ENCODE measurements at regions not wholly inside any gene's neighbourhood (a gene's known extent, or its start where the extent isn't known, plus 50 kb on each side); places are given as distances from the start of the nearest gene placed in this dataset.

GRCh38 chr9:87039809-87040392 lies 92.6 kb upstream of the GAS1 start:
- no peak overlapping the region for H3K4me2 ChIP-seq (ENCODE audit: insufficient read depth, insufficient read length, low read length)
- H3K27ac ChIP-seq (ENCODE audit: insufficient read length, low read depth, low read length), result no peak overlapping the region
- no peak for TF ChIP-seq CTCF (conservative IDR thresholded peaks at IDR 0.05)

More at GRCh38 chr9:87039809-87040392, 92.6 kb upstream of the GAS1 start:
- Histone ChIP-seq H2BK20ac (ENCODE audit: low read depth, low read length, poor library complexity, severe bottlenecking) (no peak overlapping the region), H3K18ac (ENCODE audit: insufficient read length, low read depth, low read length) (no peak overlapping the region), H2BK5ac (ENCODE audit: insufficient read length, low read length) (no peak overlapping the region), H4K20me1 (ENCODE audit: control insufficient read depth, insufficient read depth, insufficient read length) (no peaks in the 10 kb centered on the region), H3K9me3 (ENCODE audit: control insufficient read depth, low read depth, low read length) (no peaks in the 10 kb centered on the region), H4K91ac (ENCODE audit: insufficient read length, low read depth, low read length) (no peak overlapping the region), H3K27me3 (ENCODE audit: insufficient read depth, low read length) (no peaks in the 10 kb centered on the region), H4K8ac (replicated peaks; ENCODE audit: insufficient read length, low read depth, low read length) (no peak overlapping the region), H4K5ac (ENCODE audit: insufficient read length, low read depth, low read length) (no peak overlapping the region), H2AK5ac (ENCODE audit: insufficient read length, low read length) (no peak overlapping the region), H3K4ac (ENCODE audit: low read depth, low read length) (no peak overlapping the region), H3T11ph (ENCODE audit: low read length) (no peak overlapping the region), H3K79me2 (ENCODE audit: insufficient read depth, low read length) (no peaks in the 10 kb centered on the region), H2BK15ac (ENCODE audit: low read depth, low read length) (no peak overlapping the region), H3K4me1 (ENCODE audit: insufficient read depth, low read length) (no peaks in the 10 kb centered on the region), H3K23me2 (ENCODE audit: insufficient read length, low read depth, low read length, poor library complexity, severe bottlenecking) (peaks cover 3% of the 10 kb centered on the region), H3K79me1 (ENCODE audit: insufficient read depth, low read depth, low read length, poor library complexity, severe bottlenecking) (no peaks in the 10 kb centered on the region), H2AFZ (ENCODE audit: low read length) (no peak overlapping the region), H3K14ac (ENCODE audit: insufficient read depth, low read length) (no peak overlapping the region), H2BK120ac (ENCODE audit: low read depth, low read length, poor library complexity, severe bottlenecking) (no peak overlapping the region), H3K56ac (ENCODE audit: insufficient read length, low read depth, low read length) (no peak overlapping the region), H3K23ac (ENCODE audit: insufficient read length, low read depth, low read length) (no peak overlapping the region), H3K9ac (ENCODE audit: extremely low read depth, insufficient read length, low read length) (no peak overlapping the region), H2BK12ac (ENCODE audit: insufficient read length, low read depth, low read length) (no peak overlapping the region)
- Mint-ChIP-seq H3K27me3 (ENCODE audit: low read depth) (peaks cover 2% of the 10 kb centered on the region; the same call in 1 of the 2 replicates), H3K4me1 (peaks cover 19 to 25% of the 10 kb centered on the region in 2 experiments), H3K9me3 (peaks cover 3 to 4% of the 10 kb centered on the region in 2 experiments; a peak in 3 of 5 replicates), H3K27ac (0 out of 7 replicates have a peak overlapping the region, but pooled peaks of 1 of the 3 experiments have one; percentile 17), H3K36me3 (ENCODE audit: insufficient read depth in 1 of 3, low read depth in 3 of 3) (peaks cover 0 to 9% (median 3%) of the 10 kb centered on the region in 3 experiments; a peak in 4 of 7 replicates), H3K4me3 (no peak overlapping the region)
- DNase-seq, result no peak
- no CpG with 5 or more reads among the region's 1 CpG for WGBS (ENCODE audit: extremely low coverage, insufficient read length, low lambda C conversion rate)
